ENCODE measurements at regions not wholly inside any gene's neighbourhood (a gene's known extent, or its start where the extent isn't known, plus 50 kb on each side); places are given as distances from the start of the nearest gene placed in this dataset.

DNA sequence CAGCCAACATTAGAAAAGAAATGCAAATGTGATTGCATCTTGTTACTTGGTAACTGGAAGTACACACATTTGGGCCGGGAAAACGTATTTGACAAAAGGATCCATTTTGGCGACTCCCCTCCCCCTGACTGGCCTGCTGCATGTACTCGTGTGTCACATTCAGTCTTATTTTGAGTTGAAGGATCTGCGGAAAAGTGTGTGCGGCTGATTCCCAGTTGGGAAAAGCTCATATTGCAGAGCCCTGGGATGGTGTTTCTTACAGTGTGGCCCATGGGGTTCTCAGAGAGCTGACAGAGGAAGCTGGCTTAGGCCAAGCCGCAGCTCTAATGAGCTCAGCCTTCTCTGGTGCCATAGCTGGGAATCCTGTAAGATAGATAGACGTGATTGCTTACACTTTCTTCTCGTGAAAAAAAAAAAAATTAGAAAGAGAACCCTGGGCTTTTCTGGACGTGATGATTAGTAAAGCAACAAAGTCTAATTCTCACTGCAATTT lies 170.3 kb upstream of the ARGLU1 start:
- CTCF ChIA-PET: no interaction called here
- POLR2A ChIA-PET: no interaction called here

GRCh38 chr13:106736941-106737340 lies 169.0 kb upstream of the ARGLU1 start:
- CTCF ChIA-PET: no interaction called here

DNA sequence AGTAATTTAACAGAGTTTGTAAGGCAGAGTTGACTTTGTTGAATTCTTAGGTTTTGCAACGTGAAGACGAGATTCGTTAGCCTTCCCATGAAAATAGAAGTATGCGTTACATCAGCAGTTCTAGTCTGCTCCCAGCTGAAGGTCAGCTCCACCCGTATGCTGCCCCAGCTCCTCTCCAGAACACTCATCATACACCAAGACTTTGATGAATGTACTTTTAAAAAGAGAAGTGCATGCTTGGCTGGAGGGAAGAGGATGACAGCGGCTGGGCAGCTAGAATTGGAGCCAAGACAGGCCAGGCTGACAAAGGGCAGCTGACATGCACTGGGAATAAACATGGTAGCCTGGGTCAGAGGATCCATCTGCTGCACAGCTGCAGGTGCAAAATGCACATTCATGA lies 166.3 kb upstream of the ARGLU1 start:
- POLR2A ChIA-PET: no interaction called here
- CTCF ChIA-PET: no interaction called here

More at GRCh38 chr13:106736941-106737340, 169.0 kb upstream of the ARGLU1 start:
- POLR2A ChIA-PET: no interaction called here

GRCh38 chr13:106723036-106723435 lies 155.1 kb upstream of the ARGLU1 start:
- CTCF ChIA-PET: no interaction called here
- POLR2A ChIA-PET: interaction anchor here (0.7 kb wide), 1 partner anchor 262 kb away, joined by 4 read pairs; no protein-coding TSS in a partner anchor

DNA sequence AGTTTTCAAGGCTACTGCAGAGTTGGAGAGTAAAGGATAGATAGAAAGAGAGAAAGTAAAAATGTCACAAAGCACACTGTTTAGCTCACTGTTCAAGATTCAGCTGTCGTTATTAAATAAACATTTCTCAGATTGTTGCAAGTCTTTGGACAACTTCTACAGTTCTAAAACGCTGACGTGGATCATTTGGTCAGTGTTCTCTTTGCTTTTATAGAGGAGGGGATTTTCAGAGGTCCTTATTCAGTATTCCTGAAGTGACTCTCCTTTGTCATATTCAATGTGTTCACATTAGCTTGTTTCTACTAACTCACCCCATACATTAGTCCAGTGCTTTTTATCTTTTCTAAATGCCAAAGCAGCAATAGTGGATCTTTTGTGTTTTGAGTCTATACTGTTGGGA lies 154.7 kb upstream of the ARGLU1 start:
- ChIA-PET CTCF (no interaction called here), POLR2A (interaction anchor here (0.7 kb wide), 1 partner anchor 262 kb away, joined by 4 read pairs; no protein-coding TSS in a partner anchor)

GRCh38 chr13:106721599-106721998 lies 153.7 kb upstream of the ARGLU1 start:
- ChIA-PET POLR2A (no interaction called here), CTCF (no interaction called here)

DNA sequence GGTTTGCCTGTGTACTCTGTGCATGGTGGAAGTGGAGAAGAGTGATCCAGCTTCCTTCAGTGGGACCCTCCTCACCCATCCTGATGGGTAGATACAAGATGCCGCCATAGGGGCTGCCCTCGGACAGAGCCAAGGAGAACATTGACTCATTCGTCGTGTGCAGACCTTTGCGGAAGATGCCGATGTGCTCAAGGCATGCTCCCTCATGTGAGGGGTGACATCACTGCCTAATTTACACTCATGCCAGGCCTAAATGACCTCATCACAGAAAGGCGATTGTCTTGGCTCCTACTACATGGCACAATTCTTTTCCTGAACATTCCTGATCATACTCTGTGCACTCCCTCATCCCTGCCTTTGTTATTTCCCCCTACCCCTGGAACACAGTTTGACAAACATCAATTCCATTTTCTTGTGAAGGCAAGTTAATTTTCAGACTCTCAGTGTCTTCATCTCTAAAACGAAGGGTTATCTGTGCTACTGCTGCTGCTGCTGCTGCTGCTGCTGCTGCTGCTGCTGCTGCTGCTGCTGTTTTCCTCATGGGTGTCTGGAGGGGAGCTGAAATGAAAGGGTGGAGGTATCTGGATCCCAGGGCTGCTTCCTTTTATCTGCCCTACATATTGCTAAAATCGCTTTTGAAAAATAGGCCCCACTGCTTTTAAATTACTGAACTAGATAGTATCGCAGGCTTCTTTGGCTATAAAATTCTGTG lies 146.5 kb upstream of the ARGLU1 start:
- POLR2A ChIA-PET: no interaction called here
- CTCF ChIA-PET: no interaction called here

DNA sequence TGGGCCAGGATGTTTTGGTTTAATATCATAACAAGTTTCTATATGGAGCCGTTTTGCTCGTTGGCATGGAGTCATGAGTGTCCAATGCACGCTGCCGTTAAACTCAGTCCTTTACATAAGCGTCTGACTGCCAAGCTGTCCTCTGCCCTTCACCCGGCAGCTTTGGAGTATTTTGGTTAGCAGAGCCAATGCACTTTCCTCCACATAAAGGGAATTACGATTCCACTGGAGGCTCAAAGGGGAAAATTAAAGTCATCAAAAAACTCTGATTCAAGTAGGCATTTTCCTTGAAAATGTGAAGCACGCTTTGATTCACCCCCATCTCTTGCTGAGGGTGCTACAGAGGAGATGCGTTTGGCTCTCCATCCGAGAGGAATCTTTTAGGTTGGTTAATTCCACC lies 144.4 kb upstream of the ARGLU1 start:
- CTCF ChIA-PET: no interaction called here
- POLR2A ChIA-PET: no interaction called here

GRCh38 chr13:106710266-106710665 lies 142.3 kb upstream of the ARGLU1 start:
- ChIA-PET POLR2A (no interaction called here), CTCF (no interaction called here)

DNA sequence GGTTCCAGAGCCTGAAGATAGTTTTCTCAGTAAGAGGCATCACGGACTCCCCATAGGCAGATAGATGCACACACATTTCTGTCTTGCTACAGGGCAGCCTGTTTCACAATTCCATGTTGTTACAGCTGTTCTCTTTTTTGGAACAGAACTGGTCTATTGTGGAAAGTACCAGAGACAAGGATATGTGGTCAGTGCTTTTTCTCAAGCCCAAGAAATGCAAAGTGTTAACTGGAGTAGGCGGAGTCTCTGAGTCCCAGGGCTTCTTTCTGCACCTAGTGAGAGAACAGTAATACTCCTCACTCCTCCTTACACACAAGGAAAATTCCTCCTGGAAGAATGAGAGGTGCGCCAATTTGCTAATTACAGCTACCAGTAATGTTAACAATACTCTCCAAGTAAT lies 141.6 kb upstream of the ARGLU1 start:
- ChIA-PET POLR2A (no interaction called here), CTCF (no interaction called here)

DNA sequence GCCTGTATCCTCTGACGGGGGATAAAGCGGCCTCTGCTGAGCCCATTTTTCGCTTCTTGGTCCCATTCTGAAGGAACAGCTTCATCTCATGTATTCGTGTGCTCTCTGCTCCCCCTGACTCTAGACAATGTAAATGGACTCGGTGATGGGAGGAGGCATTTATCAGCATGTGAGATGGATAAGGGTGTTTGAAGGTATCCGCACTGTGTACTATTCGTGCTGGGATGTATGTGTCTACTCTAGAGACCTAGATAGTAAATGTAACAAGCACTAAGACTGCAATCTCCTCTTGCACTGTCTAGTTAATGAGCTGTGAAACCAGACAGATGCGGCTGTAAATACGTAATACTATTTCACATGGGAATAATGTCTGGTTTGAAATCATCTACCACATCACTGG lies 134.6 kb upstream of the ARGLU1 start:
- CTCF ChIA-PET: no interaction called here
- POLR2A ChIA-PET: no interaction called here

DNA sequence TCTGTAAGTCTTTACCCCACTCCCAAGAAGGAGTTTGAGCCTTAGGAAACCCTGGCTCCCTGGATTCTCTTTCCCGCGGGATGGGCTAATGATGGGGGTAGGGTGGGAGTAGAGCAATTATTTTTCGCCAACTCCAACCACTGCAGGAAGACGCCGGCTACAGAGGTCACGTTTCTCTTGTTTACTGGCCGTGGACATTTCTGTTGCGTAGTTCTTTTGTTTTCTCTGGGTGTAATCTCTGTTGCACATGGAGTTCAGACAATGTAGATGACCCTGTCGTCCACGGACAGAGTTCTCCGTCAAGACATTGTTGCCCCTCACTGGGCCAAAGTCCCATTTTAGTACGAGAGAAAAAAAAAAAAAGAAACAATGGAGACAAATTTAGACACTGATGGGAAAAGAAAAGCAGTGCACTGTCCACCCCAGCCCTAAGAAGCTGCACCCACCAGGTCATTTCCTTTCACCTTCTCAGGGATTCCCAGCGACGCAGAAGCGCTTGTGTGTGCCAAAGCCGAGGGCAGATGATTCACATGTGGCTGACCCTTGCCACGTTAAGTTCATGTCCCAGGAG lies 133.9 kb upstream of the ARGLU1 start:
- ChIA-PET POLR2A (interaction anchor here (0.7 kb wide), 1 partner anchor 10 kb away, joined by 6 read pairs; no protein-coding TSS in a partner anchor), CTCF (no interaction called here)

GRCh38 chr13:106700439-106700838 lies 132.5 kb upstream of the ARGLU1 start:
- ChIA-PET CTCF (no interaction called here), POLR2A (no interaction called here)

GRCh38 chr13:106700007-106700406 lies 132.1 kb upstream of the ARGLU1 start:
- ChIA-PET POLR2A (no interaction called here), CTCF (no interaction called here)

DNA sequence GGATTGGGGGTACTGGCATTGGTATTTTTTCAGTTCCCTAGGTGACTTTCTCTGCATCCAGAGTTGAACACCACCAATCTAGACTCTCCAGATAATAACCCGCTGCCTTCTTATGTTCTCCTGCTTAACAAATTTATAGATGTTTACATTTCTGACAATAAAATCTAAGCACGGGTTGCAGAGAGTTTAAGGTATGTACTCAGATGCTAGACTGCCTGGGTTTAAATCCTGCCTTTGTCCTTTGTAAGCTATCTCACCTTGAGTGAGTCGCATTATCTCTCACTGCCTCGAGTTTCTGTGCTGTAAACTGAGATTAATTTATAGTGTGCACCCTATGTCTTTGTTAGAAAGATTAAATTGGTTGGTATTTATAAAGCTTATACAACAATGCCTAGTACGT lies 131.4 kb upstream of the ARGLU1 start:
- CTCF ChIA-PET: no interaction called here
- POLR2A ChIA-PET: no interaction called here

DNA sequence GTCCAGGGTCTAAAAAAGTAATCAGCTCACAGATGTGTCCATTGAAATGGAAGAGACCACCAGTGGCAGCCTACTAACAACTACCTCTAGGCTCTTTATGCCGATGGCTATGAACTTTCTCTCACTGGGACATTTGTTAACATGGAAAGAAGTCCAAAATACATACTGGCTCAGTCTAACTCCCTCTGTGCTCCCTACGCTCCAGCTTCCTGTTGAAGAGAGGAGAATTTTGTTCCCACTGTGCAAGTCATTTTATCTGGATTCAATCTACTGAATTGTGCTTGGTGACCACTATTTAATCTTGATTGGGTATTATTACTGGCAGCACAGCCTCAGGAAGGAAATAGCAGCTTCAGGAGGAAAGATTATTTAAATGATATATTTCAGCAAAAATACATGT lies 128.8 kb upstream of the ARGLU1 start:
- POLR2A ChIA-PET: no interaction called here
- CTCF ChIA-PET: no interaction called here

DNA sequence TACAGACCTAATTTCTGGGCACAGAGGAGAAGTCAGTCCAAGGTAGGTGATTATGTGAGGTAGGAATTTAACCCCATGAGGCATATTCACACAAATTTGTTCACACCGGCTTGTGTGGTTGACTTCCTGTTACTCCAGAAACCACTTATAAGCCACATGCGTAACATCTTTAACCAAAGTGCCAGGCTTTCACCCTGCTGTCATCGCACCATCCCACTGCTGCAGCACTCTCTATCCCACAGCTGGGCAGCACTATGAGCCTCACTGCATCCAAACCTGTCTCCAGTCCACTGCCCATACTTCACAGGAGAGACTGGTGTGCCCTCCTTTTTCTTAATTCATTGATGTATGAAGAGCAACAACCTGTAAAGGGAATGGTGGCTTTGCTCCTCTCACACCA lies 128.2 kb upstream of the ARGLU1 start:
- ChIA-PET CTCF (no interaction called here), POLR2A (no interaction called here)

- ChIA-PET POLR2A (no interaction called here), CTCF (no interaction called here)
Observed at GRCh38 chr13:106695139-106695538, 127.2 kb upstream of the ARGLU1 start.

- ChIA-PET POLR2A (interaction anchor here (0.6 kb wide), 1 partner anchor 9 kb away, joined by 6 read pairs; no protein-coding TSS in a partner anchor), CTCF (no interaction called here)
Observed at GRCh38 chr13:106691861-106692260, 123.9 kb upstream of the ARGLU1 start.

GRCh38 chr13:106691341-106691740 lies 123.4 kb upstream of the ARGLU1 start:
- CTCF ChIA-PET: no interaction called here

GRCh38 chr13:106690779-106691178 lies 122.8 kb upstream of the ARGLU1 start:
- ChIA-PET POLR2A (no interaction called here), CTCF (no interaction called here)

More at GRCh38 chr13:106691341-106691740, 123.4 kb upstream of the ARGLU1 start:
- POLR2A ChIA-PET: no interaction called here

GRCh38 chr13:106689906-106690305 lies 122.0 kb upstream of the ARGLU1 start:
- CTCF ChIA-PET: no interaction called here

More at GRCh38 chr13:106689906-106690305, 122.0 kb upstream of the ARGLU1 start:
- POLR2A ChIA-PET: no interaction called here
